DND-41 (cell line): ENCODE measurements at regions not wholly inside any gene's neighbourhood (a gene's known extent, or its start where the extent isn't known, plus 50 kb on each side); places are given as distances from the start of the nearest gene placed in this dataset.

Experiments
- ATAC-seq: fragments of 200-7000 bp; cut with Tn5 transposase; 3 replicates; pipeline ENCODE4 v1.9.1; 2021; ENCODE audit warnings: low read depth; ENCODE audit not compliant: insufficient read depth
- DNase-seq: peaks from one replicate; pipeline ENCODE4 v3.0.0-alpha.2; 2020
- H2AFZ ChIP-seq: 2 replicates; pipeline ENCODE4 v1.6.0; 2012; ENCODE audit warnings: low read depth, low read length
- H3K27ac ChIP-seq: 2 replicates; pipeline ENCODE4 v1.5.1; 2012; ENCODE audit warnings: low read length, inconsistent platforms
- H3K27me3 ChIP-seq: fragments of 200-600 bp; sonication (generic); 2 replicates; pipeline ENCODE4 v1.6.0; 2012; ENCODE audit warnings: low read length, mild to moderate bottlenecking, inconsistent platforms; ENCODE audit not compliant: insufficient read depth, poor library complexity
- H3K36me3 ChIP-seq: 2 replicates; pipeline ENCODE4 v1.5.1; 2012; ENCODE audit warnings: low read length, inconsistent platforms; ENCODE audit not compliant: insufficient read depth
- H3K4me1 ChIP-seq: 2 replicates; pipeline ENCODE4 v1.5.1; 2012; ENCODE audit warnings: mild to moderate bottlenecking, low read length; ENCODE audit not compliant: insufficient read depth
- H3K4me2 ChIP-seq: 2 replicates; pipeline ENCODE4 v1.6.0; 2012; ENCODE audit warnings: mild to moderate bottlenecking, moderate library complexity, low read length, inconsistent platforms; ENCODE audit not compliant: insufficient read depth
- H3K4me3 ChIP-seq, 2 experiments: fragments of 200-600 bp in 1 of 2; shearing (Covaris generic) in 1 of 2; 2 replicates each; pipeline ENCODE4 v1.5.1; 2012 to 2016; ENCODE audit warnings: inconsistent platforms in 2 of 2, low read length in 2 of 2, mild to moderate bottlenecking in 2 of 2, low read depth in 1 of 2, moderate library complexity in 1 of 2
- H3K79me2 ChIP-seq: 2 replicates; pipeline ENCODE4 v1.6.0; 2012; ENCODE audit warnings: low read length, inconsistent platforms; ENCODE audit not compliant: insufficient read depth
- H3K9ac ChIP-seq: 2 replicates; pipeline ENCODE4 v1.6.0; 2012; ENCODE audit warnings: low read depth, mild to moderate bottlenecking, inconsistent platforms, low read length, moderate library complexity
- H3K9me3 ChIP-seq: 2 replicates; pipeline ENCODE4 v1.5.1; 2012; ENCODE audit warnings: low read length, moderate library complexity, mild to moderate bottlenecking, inconsistent platforms; ENCODE audit not compliant: insufficient read depth, severe bottlenecking
- H4K20me1 ChIP-seq: 2 replicates; pipeline ENCODE4 v1.6.0; 2012; ENCODE audit warnings: low read length; ENCODE audit not compliant: insufficient read depth
- EZH2 ChIP-seq: IDR thresholded peaks from 3 replicates; pipeline ENCODE4 v1.6.1; 2012; ENCODE audit warnings: borderline replicate concordance, low read depth, mild to moderate bottlenecking, moderate library complexity, low read length, inconsistent platforms; ENCODE audit not compliant: severe bottlenecking
- TF ChIP-seq, protein P1 (sequence below): IDR thresholded peaks from 2 replicates; pipeline ENCODE4 v1.5.1; 2012; ENCODE audit warnings: borderline replicate concordance, low read length, moderate library complexity, mild to moderate bottlenecking; ENCODE audit not compliant: poor library complexity, severe bottlenecking; ENCODE audit errors: extremely low read depth

DNA sequence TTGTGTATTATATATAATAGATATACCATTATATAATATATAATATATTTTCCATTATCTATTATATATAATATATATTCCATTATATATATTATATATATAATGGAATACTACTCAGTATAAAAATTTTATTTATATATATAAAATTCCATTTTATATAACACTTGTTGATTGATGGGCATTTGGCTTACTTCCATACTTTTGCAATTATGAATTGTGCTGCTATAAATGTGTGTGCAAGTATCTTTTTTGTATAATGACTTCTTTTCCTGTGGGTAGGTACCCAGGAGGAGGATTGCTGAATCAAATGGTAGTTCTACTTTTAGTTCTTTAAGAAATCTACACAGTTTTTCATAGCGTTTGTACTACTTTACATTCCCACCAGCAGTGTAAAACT, 1211.1 kb downstream of the NCAM2 start:
- no peaks in the 10 kb centered on the region for H3K4me1 ChIP-seq
- no peak overlapping the region for H3K27ac ChIP-seq
- no peak overlapping the region for H3K9ac ChIP-seq
- no peaks in the 10 kb centered on the region for H3K79me2 ChIP-seq
- DNase-seq = no peak
- no peaks in the 10 kb centered on the region for H3K27me3 ChIP-seq
- H2AFZ ChIP-seq = no peak overlapping the region
- TF ChIP-seq, protein P1, sequence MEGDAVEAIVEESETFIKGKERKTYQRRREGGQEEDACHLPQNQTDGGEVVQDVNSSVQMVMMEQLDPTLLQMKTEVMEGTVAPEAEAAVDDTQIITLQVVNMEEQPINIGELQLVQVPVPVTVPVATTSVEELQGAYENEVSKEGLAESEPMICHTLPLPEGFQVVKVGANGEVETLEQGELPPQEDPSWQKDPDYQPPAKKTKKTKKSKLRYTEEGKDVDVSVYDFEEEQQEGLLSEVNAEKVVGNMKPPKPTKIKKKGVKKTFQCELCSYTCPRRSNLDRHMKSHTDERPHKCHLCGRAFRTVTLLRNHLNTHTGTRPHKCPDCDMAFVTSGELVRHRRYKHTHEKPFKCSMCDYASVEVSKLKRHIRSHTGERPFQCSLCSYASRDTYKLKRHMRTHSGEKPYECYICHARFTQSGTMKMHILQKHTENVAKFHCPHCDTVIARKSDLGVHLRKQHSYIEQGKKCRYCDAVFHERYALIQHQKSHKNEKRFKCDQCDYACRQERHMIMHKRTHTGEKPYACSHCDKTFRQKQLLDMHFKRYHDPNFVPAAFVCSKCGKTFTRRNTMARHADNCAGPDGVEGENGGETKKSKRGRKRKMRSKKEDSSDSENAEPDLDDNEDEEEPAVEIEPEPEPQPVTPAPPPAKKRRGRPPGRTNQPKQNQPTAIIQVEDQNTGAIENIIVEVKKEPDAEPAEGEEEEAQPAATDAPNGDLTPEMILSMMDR = no peak
- TF ChIP-seq EZH2 = no peak
- ATAC-seq = no peak
- no peak overlapping the region for H3K4me3 ChIP-seq
- no peaks in the 10 kb centered on the region for H3K9me3 ChIP-seq
- H3K36me3 ChIP-seq = no peaks in the 10 kb centered on the region
- no peaks in the 10 kb centered on the region for H4K20me1 ChIP-seq
- no peak overlapping the region for H3K4me2 ChIP-seq

DNA sequence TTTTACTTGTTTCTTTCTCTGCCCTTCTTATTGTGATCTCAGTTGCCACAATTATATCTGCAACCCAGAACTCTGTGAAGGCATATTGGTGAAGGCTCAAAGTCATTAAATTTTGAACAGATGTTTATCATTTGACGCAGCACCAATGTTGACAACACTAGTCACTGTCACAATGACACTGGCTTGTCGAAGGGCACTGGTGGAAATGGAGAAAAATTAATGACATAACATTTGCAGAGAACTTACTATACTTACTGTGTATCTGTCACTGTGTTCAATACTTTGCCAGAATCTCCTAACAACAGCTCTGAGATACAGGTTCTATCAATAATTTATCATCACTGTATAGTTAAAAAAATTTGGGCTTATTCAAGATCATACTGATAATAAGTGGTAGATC, 1213.7 kb downstream of the NCAM2 start:
- Histone ChIP-seq H3K79me2 (no peaks in the 10 kb centered on the region), H3K4me3 (no peak overlapping the region), H3K9ac (no peak overlapping the region), H3K9me3 (no peaks in the 10 kb centered on the region), H3K27me3 (no peaks in the 10 kb centered on the region), H2AFZ (no peak overlapping the region), H4K20me1 (no peaks in the 10 kb centered on the region), H3K36me3 (no peaks in the 10 kb centered on the region), H3K4me1 (no peaks in the 10 kb centered on the region), H3K27ac (no peak overlapping the region), H3K4me2 (no peak overlapping the region)
- DNase-seq = no peak
- no peak for ATAC-seq
- TF ChIP-seq, protein P1 = no peak
- TF ChIP-seq EZH2 = no peak

DNA sequence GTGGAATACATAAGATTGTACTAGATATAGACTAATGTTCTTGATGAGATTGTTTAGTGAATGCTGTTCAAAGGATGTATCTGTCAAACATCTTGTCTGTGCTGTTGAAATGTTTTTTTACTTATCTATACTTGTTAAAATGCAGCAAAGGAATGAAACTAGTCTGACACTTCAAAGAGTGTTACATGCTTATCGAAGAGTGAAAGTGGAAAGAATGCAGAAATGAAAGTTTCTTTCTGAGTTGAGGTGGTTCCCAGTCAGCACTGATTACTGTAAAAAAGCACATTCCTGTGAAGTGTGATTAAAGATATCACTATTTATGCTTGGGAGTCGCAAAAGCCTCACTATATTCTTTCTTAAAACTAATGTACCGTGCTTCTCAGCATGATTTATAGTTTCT, 1225.2 kb downstream of the NCAM2 start:
- Histone ChIP-seq H3K4me3 (no peak overlapping the region), H3K4me2 (peak overlapping the region; percentile 41; the same call in 1 of the 2 replicates), H4K20me1 (no peaks in the 10 kb centered on the region), H3K9me3 (no peaks in the 10 kb centered on the region), H3K27me3 (no peaks in the 10 kb centered on the region), H3K36me3 (no peaks in the 10 kb centered on the region), H3K9ac (no peak overlapping the region), H3K79me2 (no peaks in the 10 kb centered on the region), H3K4me1 (peaks cover 7% of the 10 kb centered on the region; the same call in 1 of the 2 replicates), H2AFZ (peak overlapping the region; percentile 63), H3K27ac (0 out of 2 replicates have a peak overlapping the region, but pooled peaks have one; percentile 9)
- DNase-seq (no peak), ATAC-seq (peak; percentile 69; the same call in 2 of the 3 replicates)
- TF ChIP-seq EZH2 = no peak
- TF ChIP-seq, protein P1 = no peak

DNA sequence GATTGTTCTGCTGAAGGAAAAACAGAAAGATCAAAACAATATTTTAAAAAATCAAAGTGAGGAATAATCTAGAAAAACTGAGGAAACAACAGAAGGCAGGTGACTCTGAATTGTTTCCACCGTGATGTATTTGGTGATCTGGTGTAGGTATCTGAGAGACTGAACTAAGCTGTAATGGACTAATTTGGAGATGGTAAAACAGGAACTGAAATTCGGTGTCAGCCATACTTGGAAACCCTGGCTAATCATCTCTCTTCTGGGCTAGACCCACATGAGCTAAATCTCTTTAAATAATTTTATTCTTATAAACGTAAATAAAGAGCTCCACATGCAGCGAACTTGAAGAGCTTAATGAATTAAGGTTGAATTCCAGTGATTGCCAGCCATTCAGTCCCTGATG, 1226.1 kb downstream of the NCAM2 start:
- no peak for TF ChIP-seq EZH2
- TF ChIP-seq, protein P1 = no peak
- no peaks in the 10 kb centered on the region for H3K27me3 ChIP-seq
- DNase-seq (no peak), ATAC-seq (no peak)
- no peaks in the 10 kb centered on the region for H3K36me3 ChIP-seq
- no peak overlapping the region for H3K27ac ChIP-seq
- no peaks in the 10 kb centered on the region for H3K9me3 ChIP-seq
- H3K4me3 ChIP-seq = no peak overlapping the region
- H3K9ac ChIP-seq = no peak overlapping the region
- H3K4me2 ChIP-seq = no peak overlapping the region
- H3K4me1 ChIP-seq = peaks cover 7% of the 10 kb centered on the region; the same call in 1 of the 2 replicates
- no peaks in the 10 kb centered on the region for H4K20me1 ChIP-seq
- no peaks in the 10 kb centered on the region for H3K79me2 ChIP-seq
- H2AFZ ChIP-seq = no peak overlapping the region
